H7 (cell line): ENCODE measurements at regions not wholly inside any gene's neighbourhood (a gene's known extent, or its start where the extent isn't known, plus 50 kb on each side); places are given as distances from the start of the nearest gene placed in this dataset.

Experiments
- DNase-seq: peaks from one replicate; pipeline ENCODE4 v3.0.0; 2012
- H3K27me3 ChIP-seq: 2 replicates; pipeline ENCODE4 v1.6.0; 2011; ENCODE audit warnings: mild to moderate bottlenecking, low read length; ENCODE audit not compliant: control insufficient read depth, insufficient read depth
- H3K36me3 ChIP-seq: replicated peaks from 2 replicates; pipeline ENCODE4 v1.5.1; 2011; ENCODE audit warnings: low read length; ENCODE audit not compliant: control insufficient read depth, insufficient read depth
- H3K4me3 ChIP-seq: 2 replicates; pipeline ENCODE4 v1.5.1; 2011; ENCODE audit warnings: low read depth, mild to moderate bottlenecking, control low read depth, low read length, moderate library complexity; ENCODE audit not compliant: insufficient read depth

- Histone ChIP-seq H3K27me3 (no peaks in the 10 kb centered on the region), H3K4me3 (no peak overlapping the region), H3K36me3 (no peaks in the 10 kb centered on the region)
- no peak for DNase-seq
Measured at GRCh38 chr5:56440871-56441740, 208.0 kb upstream of the ANKRD55 start.

- Histone ChIP-seq H3K27me3 (no peaks in the 10 kb centered on the region), H3K36me3 (no peaks in the 10 kb centered on the region), H3K4me3 (no peak overlapping the region)
- DNase-seq, result no peak
Measured at GRCh38 chr5:56434986-56435385, 201.9 kb upstream of the ANKRD55 start.

GRCh38 chr5:56433039-56433617, 200.0 kb upstream of the ANKRD55 start:
- no peak for DNase-seq
- no peak overlapping the region for H3K4me3 ChIP-seq
- no peaks in the 10 kb centered on the region for H3K27me3 ChIP-seq
- H3K36me3 ChIP-seq, result no peaks in the 10 kb centered on the region

DNA sequence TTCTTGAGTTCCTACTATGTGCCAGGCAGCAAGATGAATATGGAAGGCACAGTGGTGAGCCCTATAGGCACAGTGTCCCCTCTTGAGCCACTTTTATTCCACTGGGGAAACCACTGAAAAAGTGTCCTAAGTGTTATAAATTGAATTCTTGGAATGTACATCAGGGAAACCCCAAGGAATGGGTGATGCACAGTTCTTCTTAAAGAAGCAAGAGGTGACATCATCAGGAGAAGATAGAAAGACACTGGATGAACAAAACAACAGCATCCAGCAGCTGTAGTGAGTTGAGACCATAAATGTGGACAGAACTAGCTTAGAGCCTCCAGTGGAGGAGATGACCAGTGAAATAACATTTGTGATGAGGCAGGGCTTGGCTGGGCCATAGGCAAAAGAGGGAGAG, 199.2 kb upstream of the ANKRD55 start:
- no peaks in the 10 kb centered on the region for H3K27me3 ChIP-seq
- H3K36me3 ChIP-seq, result no peaks in the 10 kb centered on the region
- no peak overlapping the region for H3K4me3 ChIP-seq
- no peak for DNase-seq

DNA sequence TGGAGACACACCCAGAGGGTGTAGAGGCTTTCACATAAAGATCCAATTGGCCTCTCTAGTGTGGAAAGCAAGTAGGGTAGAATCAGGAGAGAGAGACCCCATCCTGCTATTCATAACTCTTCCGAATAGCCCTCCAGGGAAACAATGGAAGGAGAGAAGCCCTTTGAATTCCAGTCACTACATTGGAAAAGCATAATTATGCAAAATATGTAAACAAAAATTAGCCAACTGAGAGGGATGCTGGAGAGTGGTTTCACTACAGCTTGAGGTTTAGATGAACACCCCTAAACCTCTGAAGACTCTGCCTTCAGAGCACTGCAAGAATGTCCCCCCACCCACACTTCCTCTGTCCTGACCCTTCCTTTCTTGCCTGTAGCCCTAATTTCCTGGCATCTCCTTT, 197.3 kb upstream of the ANKRD55 start:
- H3K4me3 ChIP-seq, result no peak overlapping the region
- no peak for DNase-seq
- H3K36me3 ChIP-seq, result no peaks in the 10 kb centered on the region
- H3K27me3 ChIP-seq, result no peaks in the 10 kb centered on the region

- Histone ChIP-seq H3K27me3 (no peaks in the 10 kb centered on the region), H3K36me3 (no peaks in the 10 kb centered on the region), H3K4me3 (no peak overlapping the region)
- DNase-seq, result no peak
Measured at GRCh38 chr5:56429110-56429561, 196.0 kb upstream of the ANKRD55 start.

DNA sequence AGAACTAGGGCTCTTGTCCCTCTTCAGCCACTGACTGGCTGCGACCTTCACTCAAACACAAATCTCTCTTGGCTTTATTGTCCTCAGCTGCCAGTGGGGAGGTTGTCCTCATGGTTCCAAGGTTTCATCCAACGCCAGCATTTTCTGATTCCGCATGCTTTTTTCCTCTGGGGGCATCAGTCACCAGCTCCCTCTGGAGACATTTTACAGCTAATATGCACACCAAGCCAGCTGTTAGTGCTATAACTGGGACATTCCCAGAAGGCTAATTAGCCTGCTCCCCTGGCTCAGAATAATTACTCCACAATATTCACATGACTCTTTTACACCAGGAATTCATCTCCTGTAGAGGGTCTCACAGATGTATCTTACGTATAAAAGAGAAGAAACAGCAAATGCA, 193.6 kb upstream of the ANKRD55 start:
- Histone ChIP-seq H3K36me3 (no peaks in the 10 kb centered on the region), H3K27me3 (no peaks in the 10 kb centered on the region), H3K4me3 (no peak overlapping the region)
- no peak for DNase-seq

DNA sequence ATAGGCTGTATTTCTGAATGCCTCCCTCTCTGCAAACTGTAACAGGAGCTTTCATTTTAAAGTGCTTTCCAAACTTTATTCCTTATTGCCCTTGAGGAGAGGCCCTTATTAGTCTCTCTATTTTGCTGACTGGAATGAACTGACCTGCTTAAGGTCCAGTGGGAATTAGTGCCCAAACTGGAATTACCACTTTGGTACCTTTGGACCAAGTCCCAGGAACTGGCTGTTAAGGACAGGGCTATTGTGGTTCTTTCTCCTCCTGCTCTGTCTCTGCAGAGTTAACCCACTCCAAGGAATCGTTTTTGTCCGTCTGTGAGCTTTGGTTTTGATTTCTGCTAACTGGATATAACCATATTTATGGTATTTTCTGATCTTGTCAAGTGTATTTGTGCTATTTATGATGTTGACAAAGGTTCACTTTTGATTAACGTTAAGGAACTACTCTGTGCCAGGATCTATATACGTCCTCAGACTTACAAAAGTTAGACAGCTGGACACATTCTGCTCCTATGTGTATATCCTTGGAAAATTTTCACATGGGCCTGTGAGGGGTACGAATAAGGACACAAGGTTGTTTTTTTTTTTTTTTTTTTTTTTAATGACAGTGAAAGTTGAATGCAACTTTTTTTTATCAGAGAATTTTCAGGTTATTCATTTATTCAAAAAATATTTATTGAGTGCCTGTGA, 189.1 kb upstream of the ANKRD55 start:
- Histone ChIP-seq H3K27me3 (no peaks in the 10 kb centered on the region), H3K4me3 (no peak overlapping the region), H3K36me3 (no peaks in the 10 kb centered on the region)
- DNase-seq, result no peak

- Histone ChIP-seq H3K36me3 (no peaks in the 10 kb centered on the region), H3K4me3 (no peak overlapping the region), H3K27me3 (no peaks in the 10 kb centered on the region)
- DNase-seq, result no peak
Measured at GRCh38 chr5:56421246-56422075, 188.3 kb upstream of the ANKRD55 start.

DNA sequence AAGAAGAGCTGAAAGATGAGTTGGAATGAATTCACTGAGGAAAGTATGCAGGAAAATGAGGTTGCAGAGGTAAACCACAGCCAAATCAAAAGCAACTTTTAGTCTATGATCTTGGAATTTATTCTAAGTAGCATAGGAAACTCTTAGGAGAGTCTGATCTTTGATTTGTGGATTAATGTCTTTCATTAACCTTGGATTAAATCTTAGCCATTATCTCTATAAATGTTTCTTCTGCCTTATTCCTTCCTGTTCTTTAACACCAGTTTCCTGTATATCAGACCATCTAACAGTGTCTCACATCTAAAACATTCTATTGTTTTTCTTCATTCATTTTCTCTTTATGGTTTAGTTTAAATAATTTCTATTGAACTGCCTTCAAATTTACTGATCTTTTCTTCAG, 187.2 kb upstream of the ANKRD55 start:
- no peak overlapping the region for H3K4me3 ChIP-seq
- H3K36me3 ChIP-seq, result no peaks in the 10 kb centered on the region
- no peaks in the 10 kb centered on the region for H3K27me3 ChIP-seq
- no peak for DNase-seq

DNA sequence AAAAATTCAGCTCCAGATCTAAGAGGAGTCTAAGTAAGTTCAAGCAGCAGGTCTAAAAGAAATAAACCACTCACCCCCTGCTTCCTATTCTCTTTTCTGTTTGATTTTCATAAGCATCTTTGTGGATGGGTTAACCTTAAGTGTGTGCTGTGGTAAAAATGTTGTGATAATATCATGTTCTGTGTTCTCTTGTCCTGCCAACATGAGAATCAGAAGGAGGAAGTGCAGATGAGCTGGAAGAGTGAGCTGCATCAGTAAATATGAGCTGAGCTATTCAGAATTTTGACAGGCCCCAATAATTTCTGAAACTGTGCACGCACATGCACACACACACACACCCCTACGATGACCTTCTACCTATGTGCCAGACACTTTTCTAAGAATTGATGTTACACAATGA, 186.5 kb upstream of the ANKRD55 start:
- Histone ChIP-seq H3K4me3 (no peak overlapping the region), H3K27me3 (no peaks in the 10 kb centered on the region), H3K36me3 (no peaks in the 10 kb centered on the region)
- DNase-seq, result no peak

- Histone ChIP-seq H3K27me3 (no peaks in the 10 kb centered on the region), H3K36me3 (no peaks in the 10 kb centered on the region), H3K4me3 (no peak overlapping the region)
- no peak for DNase-seq
Measured at GRCh38 chr5:56415356-56415765, 182.2 kb upstream of the ANKRD55 start.

DNA sequence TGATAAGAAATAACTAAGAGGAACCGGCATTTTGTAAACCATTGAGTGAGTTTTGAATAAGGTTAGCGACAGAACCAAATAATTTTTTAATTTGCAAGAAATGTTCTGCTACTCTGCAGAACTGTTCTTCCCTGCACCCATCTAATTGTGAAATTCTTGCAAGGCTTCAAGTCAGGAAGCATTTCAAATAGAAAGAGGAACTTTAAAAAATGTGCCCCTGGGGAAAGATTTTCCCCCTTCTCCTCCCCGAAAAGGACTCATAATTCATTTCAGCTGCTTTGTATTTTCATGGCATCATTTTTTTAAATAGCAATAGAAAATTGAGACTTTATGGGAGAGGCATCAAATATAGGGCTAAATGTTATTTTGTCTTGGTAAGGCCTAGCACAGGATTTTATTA, 180.9 kb upstream of the ANKRD55 start:
- DNase-seq, result no peak
- Histone ChIP-seq H3K27me3 (no peaks in the 10 kb centered on the region), H3K36me3 (no peaks in the 10 kb centered on the region), H3K4me3 (no peak overlapping the region)

DNA sequence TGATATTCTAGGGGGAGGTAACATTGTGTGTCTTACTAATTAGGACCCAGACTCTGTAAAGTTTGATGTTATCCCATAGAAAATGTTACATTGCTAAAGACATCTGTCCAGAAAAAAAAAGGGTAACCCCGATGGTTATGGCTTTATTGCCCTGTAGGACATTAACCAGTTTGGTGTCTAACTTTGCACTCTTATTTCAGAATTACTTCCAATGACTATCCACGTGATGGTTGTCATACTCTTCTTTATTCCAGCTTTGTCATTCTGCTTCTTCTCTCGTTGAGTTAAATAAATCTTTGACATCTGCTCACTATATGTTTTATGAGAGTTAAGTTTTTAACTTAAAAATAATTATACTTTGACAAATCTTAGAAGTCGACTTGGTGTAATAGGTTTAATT, 180.4 kb upstream of the ANKRD55 start:
- no peak overlapping the region for H3K4me3 ChIP-seq
- no peak for DNase-seq
- H3K27me3 ChIP-seq, result no peaks in the 10 kb centered on the region
- H3K36me3 ChIP-seq, result no peaks in the 10 kb centered on the region
